Activated CD4-positive, CD25-positive, alpha-beta regulatory T cell treated with anti-CD3 and anti-CD28 coated beads, Interleukin-2, amount 50 U/mL, for 24 hours (primary cell): ENCODE measurements at regions not wholly inside any gene's neighbourhood (a gene's known extent, or its start where the extent isn't known, plus 50 kb on each side); places are given as distances from the start of the nearest gene placed in this dataset.
"Not testable (repeated sequence)": the region's sequence is repeated elsewhere in the genome, so short reads cannot be mapped to it uniquely, and the experiment has no call there.

Experiments used
- ATAC-seq, 2 donors: fragments of 150-1000 bp; cut with Tn5 transposase; one replicate each; pipeline ENCODE4 v1.10.0; 2021; ENCODE audit warnings: mild to moderate bottlenecking in 1 of 2, moderate library complexity in 1 of 2

GRCh38 chr13:53411463-53411862, 382.9 kb downstream of the OLFM4 start:
- no peak for ATAC-seq

- ATAC-seq: no peak
These were observed 386.5 kb downstream of the OLFM4 start for GRCh38 chr13:53415135-53415534.

- no peak for ATAC-seq
These were observed 389.0 kb downstream of the OLFM4 start for GRCh38 chr13:53417601-53418000.

GRCh38 chr13:53422415-53422814, 393.8 kb downstream of the OLFM4 start:
- no peak for ATAC-seq

GRCh38 chr13:53436396-53436795, 407.8 kb downstream of the OLFM4 start:
- ATAC-seq: no peak

- ATAC-seq: no peak
These were observed 411.0 kb downstream of the OLFM4 start for GRCh38 chr13:53439439-53440225.

GRCh38 chr13:53442979-53443378, 414.4 kb downstream of the OLFM4 start:
- ATAC-seq: no peak

GRCh38 chr13:53445686-53446085, 417.1 kb downstream of the OLFM4 start:
- no peak for ATAC-seq

- no peak for ATAC-seq
These were observed 418.8 kb downstream of the OLFM4 start for GRCh38 chr13:53447456-53447855.

- no peak for ATAC-seq
These were observed 419.2 kb downstream of the OLFM4 start for GRCh38 chr13:53447863-53448262.

- ATAC-seq: not testable (repeated sequence)
These were observed 423.7 kb downstream of the OLFM4 start for GRCh38 chr13:53452263-53452808.

- no peak for ATAC-seq
These were observed 432.2 kb downstream of the OLFM4 start for GRCh38 chr13:53460796-53461195.

- no peak for ATAC-seq
These were observed 434.5 kb downstream of the OLFM4 start for GRCh38 chr13:53463106-53463505.

- no peak for ATAC-seq
These were observed 438.0 kb downstream of the OLFM4 start for GRCh38 chr13:53466576-53466975.

- no peak for ATAC-seq
These were observed 444.8 kb downstream of the OLFM4 start for GRCh38 chr13:53473397-53473796.

- no peak for ATAC-seq
These were observed 446.3 kb downstream of the OLFM4 start for GRCh38 chr13:53474878-53475277.

GRCh38 chr13:53490752-53491151, 462.1 kb downstream of the OLFM4 start:
- no peak for ATAC-seq

GRCh38 chr13:53494406-53494805, 465.8 kb downstream of the OLFM4 start:
- ATAC-seq: no peak

- no peak for ATAC-seq
These were observed 471.0 kb downstream of the OLFM4 start for GRCh38 chr13:53499576-53500133.

- ATAC-seq: no peak
These were observed 472.8 kb downstream of the OLFM4 start for GRCh38 chr13:53501387-53501786.

GRCh38 chr13:53507741-53508140, 479.1 kb downstream of the OLFM4 start:
- no peak for ATAC-seq

- no peak for ATAC-seq
These were observed 484.0 kb downstream of the OLFM4 start for GRCh38 chr13:53512635-53513034.

- no peak for ATAC-seq
These were observed 484.6 kb downstream of the OLFM4 start for GRCh38 chr13:53513226-53513625.

GRCh38 chr13:53520132-53520531, 491.5 kb downstream of the OLFM4 start:
- no peak for ATAC-seq
